SK-N-SH treated with all-trans-retinoic acid at 6 μM for 48 hours (cell line): ENCODE measurements at regions not wholly inside any gene's neighbourhood (a gene's known extent, or its start where the extent isn't known, plus 50 kb on each side); places are given as distances from the start of the nearest gene placed in this dataset.

ENCODE experiments used
- ATAC-seq: fragments of 200-7000 bp; cut with Tn5 transposase; 3 replicates; pipeline ENCODE4 v1.9.1; 2020; ENCODE audit warnings: mild to moderate bottlenecking, moderate library complexity
- ARNTL ChIP-seq: fragments of 450-650 bp; formaldehyde crosslinking; IDR thresholded peaks from 2 replicates; pipeline ENCODE4 v1.5.0; 2020; ENCODE audit warnings: low read depth, mild to moderate bottlenecking, moderate library complexity, borderline replicate concordance
- BACH2 ChIP-seq: fragments of 250-450 bp; sonication (Bioruptor Pico); IDR thresholded peaks from 2 replicates; pipeline ENCODE4 v1.9.0; 2021; ENCODE audit warnings: mild to moderate bottlenecking, borderline replicate concordance
- CSDC2 ChIP-seq: fragments of 250-450 bp; sonication (Bioruptor Pico); IDR thresholded peaks from 2 replicates; pipeline ENCODE4 v1.5.0; 2020; ENCODE audit warnings: mild to moderate bottlenecking, moderate library complexity
- GLIS3 ChIP-seq: fragments of 250-450 bp; sonication (Bioruptor Pico); IDR thresholded peaks from 2 replicates; pipeline ENCODE4 v1.5.0; 2020; ENCODE audit warnings: mild to moderate bottlenecking, moderate library complexity
- ISL1 ChIP-seq: fragments of 250-450 bp; sonication (Bioruptor Pico); IDR thresholded peaks from 2 replicates; pipeline ENCODE4 v2.1.2; 2022; ENCODE audit warnings: mild to moderate bottlenecking, moderate library complexity
- OSR1 ChIP-seq: fragments of 250-450 bp; sonication (Bioruptor Pico); IDR thresholded peaks from 2 replicates; pipeline ENCODE4 v1.8.0; 2022; ENCODE audit warnings: moderate library complexity, mild to moderate bottlenecking, inconsistent platforms
- PPARA ChIP-seq: fragments of 250-450 bp; sonication (Bioruptor Pico); IDR thresholded peaks from 2 replicates; pipeline ENCODE4 v1.5.0; 2020; ENCODE audit warnings: mild to moderate bottlenecking, borderline replicate concordance
- RARB ChIP-seq: fragments of 250-450 bp; sonication (Bioruptor Pico); IDR thresholded peaks from 2 replicates; pipeline ENCODE4 v1.8.0; 2021; ENCODE audit warnings: mild to moderate bottlenecking, moderate library complexity
- SNAI2 ChIP-seq: fragments of 250-450 bp; sonication (Bioruptor Pico); IDR thresholded peaks from 2 replicates; pipeline ENCODE4 v1.5.0; 2020; ENCODE audit warnings: mild to moderate bottlenecking, moderate library complexity
- TCF4 ChIP-seq: fragments of 250-450 bp; sonication (Bioruptor Pico); IDR thresholded peaks from 2 replicates; pipeline ENCODE4 v1.8.0; 2021; ENCODE audit warnings: mild to moderate bottlenecking, moderate library complexity, borderline replicate concordance
- TOX ChIP-seq: fragments of 250-450 bp; sonication (Bioruptor Pico); IDR thresholded peaks from 2 replicates; pipeline ENCODE4 v1.8.0; 2021; ENCODE audit warnings: mild to moderate bottlenecking, moderate library complexity, borderline replicate concordance
- ZC3H10 ChIP-seq: fragments of 250-450 bp; sonication (Bioruptor Pico); IDR thresholded peaks from 2 replicates; pipeline ENCODE4 v1.5.1; 2021; ENCODE audit warnings: mild to moderate bottlenecking, moderate library complexity
- ZFP3 ChIP-seq: fragments of 250-450 bp; sonication (Bioruptor Pico); IDR thresholded peaks from 2 replicates; pipeline ENCODE4 v1.5.0; 2020; ENCODE audit warnings: mild to moderate bottlenecking, moderate library complexity
- ZNF565 ChIP-seq: fragments of 450-650 bp; formaldehyde crosslinking; conservative IDR thresholded peaks from 2 replicates; pipeline ENCODE4 v1.5.0; 2020; ENCODE audit warnings: low read depth, mild to moderate bottlenecking, moderate library complexity
- ZNF70 ChIP-seq: fragments of 450-650 bp; formaldehyde crosslinking; IDR thresholded peaks from 2 replicates; pipeline ENCODE4 v1.5.0; 2020; ENCODE audit warnings: mild to moderate bottlenecking, moderate library complexity
- ZNF8 ChIP-seq: fragments of 450-650 bp; formaldehyde crosslinking; IDR thresholded peaks from 2 replicates; pipeline ENCODE4 v1.5.0; 2020; ENCODE audit warnings: mild to moderate bottlenecking, moderate library complexity
- TF ChIP-seq, protein P1 (sequence below): fragments of 250-450 bp; sonication (Bioruptor Pico); IDR thresholded peaks from 2 replicates; pipeline ENCODE4 v1.5.1; 2021; ENCODE audit warnings: mild to moderate bottlenecking, moderate library complexity
- TF ChIP-seq, protein P2 (sequence below): fragments of 250-450 bp; sonication (Bioruptor Pico); IDR thresholded peaks from 2 replicates; pipeline ENCODE4 v1.5.1; 2020; ENCODE audit warnings: low read depth, mild to moderate bottlenecking, moderate library complexity
- TF ChIP-seq, protein P3 (sequence below): fragments of 250-450 bp; sonication (Bioruptor Pico); IDR thresholded peaks from 2 replicates; pipeline ENCODE4 v1.5.0; 2020; ENCODE audit warnings: mild to moderate bottlenecking, moderate library complexity
- TF ChIP-seq, protein P4 (sequence below): fragments of 250-450 bp; sonication (Bioruptor Pico); IDR thresholded peaks from 2 replicates; pipeline ENCODE4 v1.8.0; 2020; ENCODE audit warnings: mild to moderate bottlenecking, moderate library complexity, borderline replicate concordance

DNA sequence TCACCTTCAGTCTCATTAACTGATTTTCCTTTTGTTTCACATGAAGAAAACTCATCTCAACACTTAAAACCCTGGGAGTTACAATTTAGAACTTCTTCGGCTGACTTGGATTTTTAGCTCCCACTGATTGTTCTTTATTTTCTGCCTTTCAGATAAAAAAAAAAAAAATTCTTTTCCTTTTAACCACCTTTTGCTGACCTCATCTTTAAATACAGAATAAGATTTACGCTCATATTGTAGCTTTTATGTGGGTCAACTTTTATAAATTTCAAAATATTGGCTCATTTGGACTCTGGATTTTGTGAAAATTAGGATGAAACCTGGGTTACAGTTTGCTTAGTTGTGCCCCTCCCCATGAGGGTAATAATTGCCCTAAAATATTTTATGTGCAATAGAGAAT lies 659.3 kb downstream of the ZNF674 start (continued):
- TF ChIP-seq PPARA (CRISPR knock-in tag), result no peak
- TF ChIP-seq ZFP3 (CRISPR knock-in tag), result no peak
- TF ChIP-seq TOX (CRISPR knock-in tag), result no peak
- TF ChIP-seq ZC3H10 (CRISPR knock-in tag), result no peak
- TF ChIP-seq ARNTL (CRISPR knock-in tag), result no peak
- TF ChIP-seq RARB (CRISPR knock-in tag), result no peak

DNA sequence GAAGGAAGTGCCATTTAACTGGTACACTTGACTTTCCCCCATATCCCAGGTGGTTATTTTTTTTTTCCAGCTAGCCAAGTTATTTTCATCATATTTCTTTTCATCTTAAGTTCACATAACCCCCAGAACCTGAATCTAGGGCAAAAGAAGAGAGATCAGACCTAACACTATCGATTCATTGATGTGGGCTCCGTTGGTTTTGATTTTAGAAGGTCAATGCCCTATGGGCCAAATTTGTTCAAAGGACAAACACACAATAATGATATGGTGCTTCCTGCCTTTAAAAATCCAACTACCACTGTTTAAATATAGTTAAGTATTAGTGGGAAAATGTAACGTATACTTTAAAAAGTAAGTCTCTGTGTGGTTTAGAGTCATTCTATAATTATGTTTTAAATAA lies 665.7 kb downstream of the ZNF674 start:
- no peak for ATAC-seq
- no peak for TF ChIP-seq BACH2
- no peak for TF ChIP-seq PPARA (CRISPR knock-in tag)
- TF ChIP-seq, protein P1, sequence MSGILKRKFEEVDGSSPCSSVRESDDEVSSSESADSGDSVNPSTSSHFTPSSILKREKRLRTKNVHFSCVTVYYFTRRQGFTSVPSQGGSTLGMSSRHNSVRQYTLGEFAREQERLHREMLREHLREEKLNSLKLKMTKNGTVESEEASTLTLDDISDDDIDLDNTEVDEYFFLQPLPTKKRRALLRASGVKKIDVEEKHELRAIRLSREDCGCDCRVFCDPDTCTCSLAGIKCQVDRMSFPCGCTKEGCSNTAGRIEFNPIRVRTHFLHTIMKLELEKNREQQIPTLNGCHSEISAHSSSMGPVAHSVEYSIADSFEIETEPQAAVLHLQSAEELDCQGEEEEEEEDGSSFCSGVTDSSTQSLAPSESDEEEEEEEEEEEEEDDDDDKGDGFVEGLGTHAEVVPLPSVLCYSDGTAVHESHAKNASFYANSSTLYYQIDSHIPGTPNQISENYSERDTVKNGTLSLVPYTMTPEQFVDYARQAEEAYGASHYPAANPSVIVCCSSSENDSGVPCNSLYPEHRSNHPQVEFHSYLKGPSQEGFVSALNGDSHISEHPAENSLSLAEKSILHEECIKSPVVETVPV (CRISPR knock-in tag), result no peak
- no peak for TF ChIP-seq ARNTL (CRISPR knock-in tag)
- TF ChIP-seq RARB (CRISPR knock-in tag), result no peak
- TF ChIP-seq CSDC2 (CRISPR knock-in tag), result no peak
- TF ChIP-seq ISL1 (CRISPR knock-in tag), result no peak

DNA sequence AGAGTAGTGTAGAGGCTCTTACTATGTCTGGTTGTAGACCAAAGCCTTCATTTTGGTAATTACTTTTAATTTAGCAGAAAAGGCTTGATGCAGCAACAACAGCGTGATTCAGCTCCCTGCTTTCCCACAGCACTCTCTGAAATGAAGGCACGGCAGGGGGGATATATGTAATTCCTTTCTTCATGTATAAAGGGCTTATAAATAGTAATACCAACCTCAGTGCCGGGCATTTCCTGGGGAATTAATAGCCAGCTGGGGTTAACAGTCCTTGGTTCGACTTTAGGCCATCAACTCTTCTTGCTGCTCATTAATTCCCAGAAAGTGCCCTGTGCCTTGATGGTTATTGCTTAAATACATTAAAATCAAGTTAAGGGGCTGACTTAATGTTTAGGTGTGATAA lies 669.0 kb downstream of the ZNF674 start:
- TF ChIP-seq OSR1 (CRISPR knock-in tag) (no peak), ZNF70 (CRISPR knock-in tag) (no peak), BACH2 (no peak), ZNF565 (CRISPR knock-in tag) (no peak), SNAI2 (CRISPR knock-in tag) (no peak), ZFP3 (CRISPR knock-in tag) (no peak), ISL1 (CRISPR knock-in tag) (no peak), ARNTL (CRISPR knock-in tag) (no peak), TOX (CRISPR knock-in tag) (no peak), TCF4 (CRISPR knock-in tag) (no peak), ZC3H10 (CRISPR knock-in tag) (no peak), GLIS3 (CRISPR knock-in tag) (no peak), PPARA (CRISPR knock-in tag) (no peak)
- TF ChIP-seq, protein P2, sequence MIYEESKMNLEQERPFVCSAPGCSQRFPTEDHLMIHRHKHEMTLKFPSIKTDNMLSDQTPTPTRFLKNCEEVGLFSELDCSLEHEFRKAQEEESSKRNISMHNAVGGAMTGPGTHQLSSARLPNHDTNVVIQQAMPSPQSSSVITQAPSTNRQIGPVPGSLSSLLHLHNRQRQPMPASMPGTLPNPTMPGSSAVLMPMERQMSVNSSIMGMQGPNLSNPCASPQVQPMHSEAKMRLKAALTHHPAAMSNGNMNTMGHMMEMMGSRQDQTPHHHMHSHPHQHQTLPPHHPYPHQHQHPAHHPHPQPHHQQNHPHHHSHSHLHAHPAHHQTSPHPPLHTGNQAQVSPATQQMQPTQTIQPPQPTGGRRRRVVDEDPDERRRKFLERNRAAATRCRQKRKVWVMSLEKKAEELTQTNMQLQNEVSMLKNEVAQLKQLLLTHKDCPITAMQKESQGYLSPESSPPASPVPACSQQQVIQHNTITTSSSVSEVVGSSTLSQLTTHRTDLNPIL, result no peak
- TF ChIP-seq, protein P3, sequence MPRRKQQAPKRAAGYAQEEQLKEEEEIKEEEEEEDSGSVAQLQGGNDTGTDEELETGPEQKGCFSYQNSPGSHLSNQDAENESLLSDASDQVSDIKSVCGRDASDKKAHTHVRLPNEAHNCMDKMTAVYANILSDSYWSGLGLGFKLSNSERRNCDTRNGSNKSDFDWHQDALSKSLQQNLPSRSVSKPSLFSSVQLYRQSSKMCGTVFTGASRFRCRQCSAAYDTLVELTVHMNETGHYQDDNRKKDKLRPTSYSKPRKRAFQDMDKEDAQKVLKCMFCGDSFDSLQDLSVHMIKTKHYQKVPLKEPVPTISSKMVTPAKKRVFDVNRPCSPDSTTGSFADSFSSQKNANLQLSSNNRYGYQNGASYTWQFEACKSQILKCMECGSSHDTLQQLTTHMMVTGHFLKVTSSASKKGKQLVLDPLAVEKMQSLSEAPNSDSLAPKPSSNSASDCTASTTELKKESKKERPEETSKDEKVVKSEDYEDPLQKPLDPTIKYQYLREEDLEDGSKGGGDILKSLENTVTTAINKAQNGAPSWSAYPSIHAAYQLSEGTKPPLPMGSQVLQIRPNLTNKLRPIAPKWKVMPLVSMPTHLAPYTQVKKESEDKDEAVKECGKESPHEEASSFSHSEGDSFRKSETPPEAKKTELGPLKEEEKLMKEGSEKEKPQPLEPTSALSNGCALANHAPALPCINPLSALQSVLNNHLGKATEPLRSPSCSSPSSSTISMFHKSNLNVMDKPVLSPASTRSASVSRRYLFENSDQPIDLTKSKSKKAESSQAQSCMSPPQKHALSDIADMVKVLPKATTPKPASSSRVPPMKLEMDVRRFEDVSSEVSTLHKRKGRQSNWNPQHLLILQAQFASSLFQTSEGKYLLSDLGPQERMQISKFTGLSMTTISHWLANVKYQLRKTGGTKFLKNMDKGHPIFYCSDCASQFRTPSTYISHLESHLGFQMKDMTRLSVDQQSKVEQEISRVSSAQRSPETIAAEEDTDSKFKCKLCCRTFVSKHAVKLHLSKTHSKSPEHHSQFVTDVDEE, result no peak
- TF ChIP-seq, protein P4, sequence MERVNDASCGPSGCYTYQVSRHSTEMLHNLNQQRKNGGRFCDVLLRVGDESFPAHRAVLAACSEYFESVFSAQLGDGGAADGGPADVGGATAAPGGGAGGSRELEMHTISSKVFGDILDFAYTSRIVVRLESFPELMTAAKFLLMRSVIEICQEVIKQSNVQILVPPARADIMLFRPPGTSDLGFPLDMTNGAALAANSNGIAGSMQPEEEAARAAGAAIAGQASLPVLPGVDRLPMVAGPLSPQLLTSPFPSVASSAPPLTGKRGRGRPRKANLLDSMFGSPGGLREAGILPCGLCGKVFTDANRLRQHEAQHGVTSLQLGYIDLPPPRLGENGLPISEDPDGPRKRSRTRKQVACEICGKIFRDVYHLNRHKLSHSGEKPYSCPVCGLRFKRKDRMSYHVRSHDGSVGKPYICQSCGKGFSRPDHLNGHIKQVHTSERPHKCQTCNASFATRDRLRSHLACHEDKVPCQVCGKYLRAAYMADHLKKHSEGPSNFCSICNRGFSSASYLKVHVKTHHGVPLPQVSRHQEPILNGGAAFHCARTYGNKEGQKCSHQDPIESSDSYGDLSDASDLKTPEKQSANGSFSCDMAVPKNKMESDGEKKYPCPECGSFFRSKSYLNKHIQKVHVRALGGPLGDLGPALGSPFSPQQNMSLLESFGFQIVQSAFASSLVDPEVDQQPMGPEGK (CRISPR knock-in tag), result no peak
- no peak for ATAC-seq

DNA sequence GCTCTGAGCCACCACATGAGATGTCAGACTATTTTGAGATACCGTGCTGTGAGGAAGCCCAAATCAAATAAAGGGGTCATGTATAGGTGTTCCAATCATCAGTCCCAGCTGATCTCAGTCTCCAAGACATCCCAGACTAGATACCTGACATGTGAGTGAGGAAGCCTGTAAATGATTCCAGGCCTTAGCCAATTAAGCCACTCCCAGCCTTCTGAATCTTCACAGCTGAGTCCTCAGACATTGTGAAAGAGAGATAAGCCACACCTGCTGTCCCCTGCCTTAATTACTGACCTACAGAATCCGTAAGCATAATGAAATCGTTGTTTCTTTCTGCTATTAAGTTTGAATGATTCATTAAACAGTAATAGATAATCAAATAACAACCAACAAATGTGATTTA lies 671.4 kb downstream of the ZNF674 start:
- TF ChIP-seq GLIS3 (CRISPR knock-in tag), result no peak
- no peak for TF ChIP-seq RARB (CRISPR knock-in tag)
- no peak for TF ChIP-seq TCF4 (CRISPR knock-in tag)
- TF ChIP-seq PPARA (CRISPR knock-in tag), result no peak
- no peak for TF ChIP-seq ZNF565 (CRISPR knock-in tag)
- no peak for TF ChIP-seq ZNF8 (CRISPR knock-in tag)
- TF ChIP-seq, protein P4 (CRISPR knock-in tag), result no peak
- TF ChIP-seq SNAI2 (CRISPR knock-in tag), result no peak
- ATAC-seq, result no peak
